GM06990 (cell line): ENCODE measurements at regions not wholly inside any gene's neighbourhood (a gene's known extent, or its start where the extent isn't known, plus 50 kb on each side); places are given as distances from the start of the nearest gene placed in this dataset.

Experiments used
- DNase-seq: peaks from one replicate; pipeline ENCODE4 v3.0.0-alpha.2; 2011; ENCODE audit not compliant: insufficient read length; ENCODE audit errors: extremely low read depth
- H3K27me3 ChIP-seq: replicated peaks from 2 replicates; pipeline ENCODE4 v1.6.0; 2011; ENCODE audit warnings: low read length; ENCODE audit not compliant: control insufficient read depth, insufficient read depth
- H3K36me3 ChIP-seq: 2 replicates; pipeline ENCODE4 v1.5.1; 2011; ENCODE audit warnings: low read length; ENCODE audit not compliant: control insufficient read depth, insufficient read depth
- H3K4me3 ChIP-seq: replicated peaks from 2 replicates; pipeline ENCODE4 v1.5.1; 2011; ENCODE audit warnings: low read depth, mild to moderate bottlenecking, control low read depth, low read length
- TF ChIP-seq, protein P1 (sequence below): IDR thresholded peaks from 2 replicates; pipeline ENCODE4 v1.5.1; 2011; ENCODE audit warnings: low read length, control low read depth, mild to moderate bottlenecking, inconsistent platforms; ENCODE audit not compliant: insufficient read depth, poor library complexity, severe bottlenecking

- no peak for DNase-seq
- Histone ChIP-seq H3K27me3 (no peaks in the 10 kb centered on the region), H3K4me3 (no peak overlapping the region), H3K36me3 (no peaks in the 10 kb centered on the region)
- TF ChIP-seq, protein P1, sequence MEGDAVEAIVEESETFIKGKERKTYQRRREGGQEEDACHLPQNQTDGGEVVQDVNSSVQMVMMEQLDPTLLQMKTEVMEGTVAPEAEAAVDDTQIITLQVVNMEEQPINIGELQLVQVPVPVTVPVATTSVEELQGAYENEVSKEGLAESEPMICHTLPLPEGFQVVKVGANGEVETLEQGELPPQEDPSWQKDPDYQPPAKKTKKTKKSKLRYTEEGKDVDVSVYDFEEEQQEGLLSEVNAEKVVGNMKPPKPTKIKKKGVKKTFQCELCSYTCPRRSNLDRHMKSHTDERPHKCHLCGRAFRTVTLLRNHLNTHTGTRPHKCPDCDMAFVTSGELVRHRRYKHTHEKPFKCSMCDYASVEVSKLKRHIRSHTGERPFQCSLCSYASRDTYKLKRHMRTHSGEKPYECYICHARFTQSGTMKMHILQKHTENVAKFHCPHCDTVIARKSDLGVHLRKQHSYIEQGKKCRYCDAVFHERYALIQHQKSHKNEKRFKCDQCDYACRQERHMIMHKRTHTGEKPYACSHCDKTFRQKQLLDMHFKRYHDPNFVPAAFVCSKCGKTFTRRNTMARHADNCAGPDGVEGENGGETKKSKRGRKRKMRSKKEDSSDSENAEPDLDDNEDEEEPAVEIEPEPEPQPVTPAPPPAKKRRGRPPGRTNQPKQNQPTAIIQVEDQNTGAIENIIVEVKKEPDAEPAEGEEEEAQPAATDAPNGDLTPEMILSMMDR = no peak
Observed at GRCh38 chr4:14580061-14580460, 422.2 kb upstream of the CPEB2 start.

GRCh38 chr4:14581741-14582140 is 420.5 kb upstream of the CPEB2 start:
- DNase-seq = no peak

DNA sequence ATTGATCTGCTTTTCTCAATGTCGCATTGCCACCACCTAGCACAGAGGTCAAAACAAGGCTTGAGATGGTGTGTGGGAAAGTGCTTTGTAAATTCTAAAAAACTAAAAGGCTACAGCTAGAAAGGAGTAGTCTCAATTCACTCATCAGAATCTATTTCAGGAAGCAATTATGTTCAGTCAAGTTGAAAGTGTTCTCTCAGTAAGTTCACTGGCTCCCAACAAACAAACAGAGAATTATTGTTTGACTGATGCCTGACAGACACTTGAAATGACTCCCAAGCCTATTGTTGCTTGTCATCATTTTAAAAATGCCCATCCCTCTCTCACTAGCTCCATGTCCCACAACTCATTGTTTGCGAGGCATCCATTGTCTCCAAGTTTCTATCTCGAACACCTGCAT is 419.6 kb upstream of the CPEB2 start:
- TF ChIP-seq, protein P1 = no peak
- no peak for DNase-seq
- Histone ChIP-seq H3K4me3 (no peak overlapping the region), H3K36me3 (no peaks in the 10 kb centered on the region), H3K27me3 (no peaks in the 10 kb centered on the region)

More at GRCh38 chr4:14581741-14582140, 420.5 kb upstream of the CPEB2 start:
- Histone ChIP-seq H3K27me3 (no peaks in the 10 kb centered on the region), H3K36me3 (no peaks in the 10 kb centered on the region), H3K4me3 (no peak overlapping the region)
- TF ChIP-seq, protein P1 = no peak

GRCh38 chr4:14583331-14583730 is 418.9 kb upstream of the CPEB2 start:
- Histone ChIP-seq H3K27me3 (no peaks in the 10 kb centered on the region), H3K36me3 (no peaks in the 10 kb centered on the region), H3K4me3 (no peak overlapping the region)
- DNase-seq = no peak
- TF ChIP-seq, protein P1 = no peak

- no peak overlapping the region for H3K4me3 ChIP-seq
- no peaks in the 10 kb centered on the region for H3K27me3 ChIP-seq
- DNase-seq = no peak
- TF ChIP-seq, protein P1 = no peak
- no peaks in the 10 kb centered on the region for H3K36me3 ChIP-seq
Observed at GRCh38 chr4:14583752-14584151, 418.5 kb upstream of the CPEB2 start.

- TF ChIP-seq, protein P1 = no peak
- DNase-seq = no peak
Observed at GRCh38 chr4:14592950-14593349, 409.3 kb upstream of the CPEB2 start.

More at GRCh38 chr4:14592950-14593349, 409.3 kb upstream of the CPEB2 start:
- no peaks in the 10 kb centered on the region for H3K36me3 ChIP-seq
- H3K27me3 ChIP-seq = no peaks in the 10 kb centered on the region
- no peak overlapping the region for H3K4me3 ChIP-seq
